22Rv1 (cell line): ENCODE measurements at regions not wholly inside any gene's neighbourhood (a gene's known extent, or its start where the extent isn't known, plus 50 kb on each side); places are given as distances from the start of the nearest gene placed in this dataset.

Experiments
- H3K27ac ChIP-seq: fragments of 450-650 bp; 2 replicates; pipeline ENCODE4 v1.5.1; 2017
- ZFX ChIP-seq: fragments of 450-650 bp; IDR thresholded peaks from 2 replicates; pipeline ENCODE4 v1.6.1; 2017; ENCODE audit warnings: antibody characterized with exemption, borderline replicate concordance
- TF ChIP-seq, protein P1 (sequence below): fragments of 450-650 bp; IDR thresholded peaks from 2 replicates; pipeline ENCODE4 v1.5.1; 2017; ENCODE audit warnings: mild to moderate bottlenecking

DNA sequence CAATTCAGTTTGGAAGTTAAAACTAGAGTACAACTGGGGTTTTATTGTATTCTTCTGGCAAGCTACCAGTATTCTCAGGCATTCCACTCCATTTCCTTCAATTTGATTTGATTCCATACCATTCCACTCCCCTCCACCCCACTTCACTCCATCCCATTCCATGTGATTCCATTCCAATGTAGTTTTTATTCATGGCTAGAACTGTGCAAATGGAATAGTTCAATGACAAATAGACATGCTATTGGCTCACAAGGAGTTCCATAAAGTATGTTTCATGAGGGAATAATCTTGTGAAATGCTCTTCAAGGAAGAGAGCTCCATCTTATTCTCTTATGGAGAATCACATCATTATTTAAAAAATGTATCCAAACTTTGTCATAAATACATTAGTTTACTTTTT, 285.0 kb upstream of the BMP2 start:
- TF ChIP-seq, protein P1, sequence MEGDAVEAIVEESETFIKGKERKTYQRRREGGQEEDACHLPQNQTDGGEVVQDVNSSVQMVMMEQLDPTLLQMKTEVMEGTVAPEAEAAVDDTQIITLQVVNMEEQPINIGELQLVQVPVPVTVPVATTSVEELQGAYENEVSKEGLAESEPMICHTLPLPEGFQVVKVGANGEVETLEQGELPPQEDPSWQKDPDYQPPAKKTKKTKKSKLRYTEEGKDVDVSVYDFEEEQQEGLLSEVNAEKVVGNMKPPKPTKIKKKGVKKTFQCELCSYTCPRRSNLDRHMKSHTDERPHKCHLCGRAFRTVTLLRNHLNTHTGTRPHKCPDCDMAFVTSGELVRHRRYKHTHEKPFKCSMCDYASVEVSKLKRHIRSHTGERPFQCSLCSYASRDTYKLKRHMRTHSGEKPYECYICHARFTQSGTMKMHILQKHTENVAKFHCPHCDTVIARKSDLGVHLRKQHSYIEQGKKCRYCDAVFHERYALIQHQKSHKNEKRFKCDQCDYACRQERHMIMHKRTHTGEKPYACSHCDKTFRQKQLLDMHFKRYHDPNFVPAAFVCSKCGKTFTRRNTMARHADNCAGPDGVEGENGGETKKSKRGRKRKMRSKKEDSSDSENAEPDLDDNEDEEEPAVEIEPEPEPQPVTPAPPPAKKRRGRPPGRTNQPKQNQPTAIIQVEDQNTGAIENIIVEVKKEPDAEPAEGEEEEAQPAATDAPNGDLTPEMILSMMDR = no peak
- TF ChIP-seq ZFX = no peak
- no peak overlapping the region for H3K27ac ChIP-seq

DNA sequence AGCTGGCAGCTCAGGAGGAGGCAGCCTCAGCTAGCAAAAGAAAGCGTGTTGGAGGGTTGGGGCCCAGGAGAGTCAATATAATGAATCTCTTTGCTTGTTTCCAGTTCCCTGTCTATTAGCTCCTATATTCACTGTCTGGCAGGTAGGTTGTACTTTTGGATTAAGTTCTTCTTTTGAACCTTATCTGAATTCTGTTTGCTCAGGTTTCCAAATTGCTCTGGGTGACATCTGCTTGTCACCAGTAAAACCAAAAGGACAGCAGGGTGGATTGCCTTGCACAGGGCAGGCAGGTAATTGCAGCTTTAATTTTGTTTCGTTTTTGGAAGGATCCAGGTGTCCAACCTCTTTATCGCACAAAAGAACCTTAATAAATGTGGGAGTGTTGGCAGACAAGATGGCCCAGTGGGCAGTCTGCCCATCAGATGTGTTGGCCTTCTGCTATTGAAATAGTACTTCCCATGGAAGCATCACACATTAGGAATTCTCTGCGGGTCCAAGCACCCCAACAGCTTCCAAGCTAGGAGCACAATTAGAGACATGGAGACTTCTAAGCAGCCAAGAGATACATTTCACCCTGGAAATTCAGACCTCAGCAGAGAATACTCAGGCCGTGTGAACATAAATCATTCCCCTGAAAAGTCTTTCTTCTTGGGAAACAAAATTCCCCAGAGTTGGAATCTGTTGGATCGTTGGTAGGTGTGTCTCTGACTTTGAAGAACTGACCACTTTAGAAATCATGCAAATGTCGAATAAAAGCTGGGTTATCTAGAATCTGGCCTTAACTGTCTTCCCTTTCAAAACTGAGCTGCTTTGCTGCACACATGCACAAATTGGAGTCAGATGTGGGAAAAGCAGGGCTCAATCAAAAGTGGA, 286.9 kb upstream of the BMP2 start:
- no peak overlapping the region for H3K27ac ChIP-seq
- TF ChIP-seq, protein P1 = no peak
- TF ChIP-seq ZFX = no peak

DNA sequence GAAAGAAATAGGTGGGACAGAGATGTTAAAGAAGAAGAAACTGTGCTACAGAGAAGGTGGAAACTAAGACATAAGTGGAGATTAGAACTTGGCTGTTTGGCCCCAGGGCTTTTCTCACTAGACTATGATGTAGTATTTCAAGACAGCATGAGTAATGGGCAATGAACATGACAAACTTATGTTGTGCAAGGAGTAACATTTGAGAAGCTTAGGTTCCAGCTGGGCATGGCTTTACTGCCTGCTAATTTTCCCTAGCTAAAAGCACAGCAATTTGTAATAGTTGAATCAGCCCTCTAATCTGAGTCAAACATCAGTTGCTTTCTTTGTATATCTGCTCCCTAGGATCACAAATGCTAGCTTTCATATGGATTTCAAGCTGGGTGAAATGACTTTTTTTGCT, 294.3 kb upstream of the BMP2 start:
- no peak overlapping the region for H3K27ac ChIP-seq
- no peak for TF ChIP-seq ZFX
- TF ChIP-seq, protein P1 = no peak

DNA sequence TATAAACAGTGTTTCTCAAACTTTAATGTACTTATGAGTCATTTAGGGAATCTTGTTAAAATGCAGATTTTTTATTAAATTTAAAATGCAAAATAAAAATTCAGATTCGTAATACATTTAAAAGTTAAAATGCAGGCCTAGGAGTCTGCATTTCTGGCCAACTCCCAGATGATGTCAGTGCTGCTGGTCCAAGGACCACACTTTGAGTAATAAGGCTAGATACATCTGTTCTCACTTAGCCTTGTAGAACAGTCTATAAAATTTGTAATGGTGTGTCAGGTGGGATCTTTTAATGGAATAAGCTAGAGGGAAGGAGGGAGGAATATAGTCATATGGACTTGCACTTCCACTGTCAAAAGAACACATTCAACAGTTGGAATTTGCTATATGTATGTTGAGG, 295.6 kb upstream of the BMP2 start:
- TF ChIP-seq, protein P1 = no peak
- TF ChIP-seq ZFX = no peak
- no peak overlapping the region for H3K27ac ChIP-seq

DNA sequence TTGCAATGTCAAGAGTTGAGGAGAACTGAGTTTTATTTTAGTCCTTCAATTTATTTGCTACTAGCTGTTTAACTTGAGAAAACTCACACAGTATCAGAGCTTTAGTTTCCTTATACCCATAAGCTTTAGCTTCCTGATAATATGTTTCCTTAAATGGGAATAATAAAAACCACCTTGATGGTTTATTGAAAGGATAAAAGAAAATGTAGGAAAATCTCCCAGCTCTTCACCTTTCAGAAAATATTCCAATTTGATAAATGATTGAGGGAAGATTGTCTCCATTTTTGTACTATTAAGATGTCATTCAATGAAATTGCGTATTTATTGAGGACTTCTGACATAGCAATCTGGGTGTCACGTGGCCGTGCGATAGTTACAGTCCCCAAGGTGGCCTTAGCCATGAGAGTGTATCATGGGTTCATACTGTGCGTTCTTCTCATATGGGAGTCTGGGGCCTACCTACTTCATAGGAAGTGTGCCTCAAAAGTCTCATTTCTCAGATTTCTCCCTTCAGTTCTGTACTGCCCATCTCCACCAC, 296.3 kb upstream of the BMP2 start:
- no peak overlapping the region for H3K27ac ChIP-seq
- TF ChIP-seq, protein P1 = no peak
- no peak for TF ChIP-seq ZFX

DNA sequence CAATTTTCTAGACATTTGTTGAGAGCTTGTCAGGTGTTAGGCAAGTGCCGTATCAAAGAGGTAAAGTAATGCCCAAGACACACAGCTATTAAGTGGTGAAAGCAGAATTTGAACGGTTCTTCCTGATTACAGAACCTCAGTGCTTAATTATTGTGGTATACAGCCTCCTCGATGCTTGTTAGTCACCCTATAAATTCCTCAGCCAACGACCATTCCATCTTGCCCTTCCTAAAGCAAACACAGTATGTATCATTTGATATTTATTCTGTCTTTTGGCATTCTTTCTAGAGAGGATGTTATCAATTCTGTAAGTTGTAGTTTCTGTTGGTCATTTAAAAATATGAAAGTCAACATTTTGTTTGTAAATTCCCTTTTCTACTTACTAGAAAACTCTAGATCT, 297.8 kb upstream of the BMP2 start:
- H3K27ac ChIP-seq = no peak overlapping the region
- TF ChIP-seq, protein P1 = no peak
- TF ChIP-seq ZFX = no peak

DNA sequence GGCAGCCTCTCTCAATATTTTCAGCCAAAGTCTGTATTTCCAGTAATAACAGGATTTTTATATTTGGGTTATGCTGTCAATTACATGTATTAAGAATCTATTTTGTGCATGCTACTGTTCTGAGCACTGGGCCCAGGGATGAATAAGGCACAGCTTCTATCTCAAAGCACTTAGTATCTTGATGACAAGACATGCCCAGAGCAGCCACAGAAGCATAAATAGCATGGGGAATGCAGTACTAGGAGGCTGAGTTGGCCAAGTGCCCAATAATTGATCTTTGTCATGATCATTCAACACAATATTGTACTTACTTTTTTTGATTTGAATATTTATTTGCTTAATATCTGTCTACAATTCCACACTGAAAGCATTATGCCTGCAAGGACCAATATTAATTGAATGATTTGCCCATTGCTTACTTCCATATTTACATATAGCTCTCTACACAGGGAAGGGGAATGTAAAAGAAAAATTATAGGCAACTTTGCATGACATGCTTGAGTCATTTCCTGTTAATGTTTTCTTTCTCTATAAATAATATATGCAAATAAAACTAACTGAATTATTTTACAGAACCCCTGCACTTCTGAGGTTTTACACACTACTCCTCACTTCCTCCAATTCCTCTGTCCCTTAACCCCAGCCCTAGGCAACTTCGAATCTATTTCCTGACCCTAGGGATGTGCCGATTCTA, 298.9 kb upstream of the BMP2 start:
- no peak overlapping the region for H3K27ac ChIP-seq
- TF ChIP-seq, protein P1 = no peak
- TF ChIP-seq ZFX = no peak
